ENCODE measurements at regions not wholly inside any gene's neighbourhood (a gene's known extent, or its start where the extent isn't known, plus 50 kb on each side); places are given as distances from the start of the nearest gene placed in this dataset.

DNA sequence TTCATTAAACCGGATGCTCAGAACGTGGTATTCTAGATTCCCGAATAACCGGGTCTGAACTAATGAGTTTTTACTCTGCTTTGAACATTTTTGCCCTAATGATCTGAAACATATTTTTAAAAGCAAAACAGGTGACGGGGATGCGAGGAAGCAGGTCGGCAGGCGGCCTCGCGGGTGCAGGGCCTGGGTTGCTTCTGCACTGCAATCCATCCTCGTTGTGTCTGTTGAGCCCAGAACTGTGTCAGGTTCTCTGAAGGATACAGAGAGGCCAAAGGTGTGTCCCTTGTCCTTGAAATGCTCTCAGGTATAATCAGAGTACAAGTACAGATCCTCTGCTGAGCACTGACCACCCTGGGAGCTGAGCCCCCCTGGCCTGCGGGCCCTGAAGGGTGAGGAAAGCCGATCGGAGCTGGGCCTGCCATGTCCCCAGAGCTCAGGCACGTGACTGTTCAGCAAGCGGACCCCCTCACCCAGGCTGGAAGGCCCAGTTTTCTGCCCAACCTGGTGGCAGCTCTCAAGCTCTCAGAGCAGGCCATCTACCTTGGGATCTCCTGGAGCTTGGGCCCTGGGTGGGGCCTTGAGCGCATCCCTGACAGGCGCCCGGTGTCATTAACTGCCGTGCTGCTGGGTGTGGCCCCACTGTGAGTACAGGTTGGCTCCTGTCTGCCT lies 151.8 kb downstream of the OLFM1 start:
- no peak for DNase-seq (ENCODE audit: low read depth in 2 of 2)

- DNase-seq (ENCODE audit: low read depth in 2 of 2) = no peak
Measured at GRCh38 chr9:135239769-135240141, 152.3 kb downstream of the OLFM1 start.

GRCh38 chr9:135240222-135240621 lies 152.8 kb downstream of the OLFM1 start:
- DNase-seq (ENCODE audit: low read depth in 2 of 2) = no peak

- DNase-seq (ENCODE audit: low read depth in 2 of 2) = no peak
Measured at GRCh38 chr9:135240871-135241311, 153.4 kb downstream of the OLFM1 start.

GRCh38 chr9:135241381-135242048 lies 154.0 kb downstream of the OLFM1 start:
- no peak for DNase-seq (ENCODE audit: low read depth in 2 of 2)

DNA sequence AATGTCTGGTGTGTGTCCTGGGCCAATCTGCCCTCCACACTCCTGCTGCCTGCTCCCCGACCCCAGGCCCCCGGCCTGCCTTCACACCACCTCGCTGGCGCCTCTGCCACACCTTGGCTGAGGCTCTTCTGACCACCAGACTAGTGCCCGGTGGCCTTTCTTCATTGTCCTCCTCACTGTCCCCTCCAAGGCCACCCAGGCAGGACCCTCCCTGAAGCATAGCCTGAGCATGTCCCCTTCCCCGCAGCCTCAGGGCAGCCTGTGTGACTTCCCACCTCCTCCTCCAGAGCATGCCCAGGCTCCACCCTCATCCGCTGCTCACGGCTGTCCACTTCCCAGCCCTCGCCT lies 154.6 kb downstream of the OLFM1 start:
- DNase-seq (ENCODE audit: low read depth in 2 of 2) = no peak

DNA sequence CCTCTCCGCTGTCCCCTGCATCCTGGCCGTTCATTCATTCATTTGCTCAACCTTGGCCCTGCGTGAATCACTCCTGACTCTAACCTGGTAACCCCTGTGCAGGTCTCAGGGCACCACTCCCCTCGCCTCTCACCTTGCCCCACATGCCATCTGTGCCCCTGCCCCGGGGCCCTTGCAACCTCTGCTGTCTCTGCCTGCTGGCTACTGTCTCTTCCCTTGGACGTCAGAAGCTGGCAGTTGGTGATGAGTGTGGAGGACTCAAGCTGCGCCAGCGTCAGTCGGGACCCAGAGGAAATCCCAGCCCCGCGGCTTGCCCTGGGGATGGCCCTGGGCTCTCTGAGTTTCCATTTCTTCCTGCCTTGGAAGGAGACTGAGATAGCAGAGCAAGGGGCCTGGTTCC lies 154.9 kb downstream of the OLFM1 start:
- DNase-seq (ENCODE audit: low read depth in 2 of 2) = no peak

- DNase-seq (ENCODE audit: low read depth in 2 of 2) = no peak
Measured at GRCh38 chr9:135243201-135244190, 156.0 kb downstream of the OLFM1 start.

- DNase-seq (ENCODE audit: low read depth in 2 of 2) = no peak
Measured at GRCh38 chr9:135244271-135245221, 157.1 kb downstream of the OLFM1 start.

DNA sequence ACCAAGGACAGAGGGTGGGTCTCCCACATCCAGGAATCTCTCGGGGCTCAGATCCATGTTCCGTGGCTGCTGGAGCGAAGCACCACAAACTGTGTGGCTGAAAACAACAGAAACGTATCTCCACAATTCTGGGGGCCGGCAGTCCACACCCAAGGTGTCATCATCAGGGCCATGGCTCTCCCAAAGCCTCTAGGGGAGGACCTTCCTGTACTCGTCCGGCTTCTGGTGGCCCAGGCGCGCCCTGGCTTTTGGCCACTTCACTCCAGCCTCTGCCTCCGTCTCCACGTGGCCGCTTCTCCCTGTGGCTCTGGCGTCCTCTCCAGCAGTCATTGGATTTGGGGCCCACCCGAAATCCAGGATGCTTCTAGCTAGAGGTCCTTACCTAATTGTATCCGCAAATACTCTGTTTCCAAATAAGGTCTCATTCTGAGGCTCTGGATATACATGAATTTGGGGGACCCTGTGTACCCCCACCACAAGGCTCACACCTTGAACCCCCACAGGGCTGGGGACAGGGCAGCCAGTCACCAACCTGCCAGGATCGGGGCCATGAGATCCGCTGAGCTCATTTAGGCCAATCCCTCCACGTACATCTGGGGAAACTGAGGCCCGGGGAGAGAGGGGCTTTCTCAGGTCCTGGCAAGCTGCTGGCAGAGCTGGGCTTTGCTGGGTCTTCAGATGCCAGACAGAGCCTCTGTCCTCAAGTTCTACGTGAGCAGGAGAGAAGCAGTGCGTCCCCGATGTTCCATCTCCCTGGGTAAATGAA lies 158.2 kb downstream of the OLFM1 start:
- DNase-seq (ENCODE audit: low read depth in 2 of 2) = no peak

GRCh38 chr9:135246248-135247205 lies 159.1 kb downstream of the OLFM1 start:
- DNase-seq (ENCODE audit: low read depth in 2 of 2) = no peak

- no peak for DNase-seq (ENCODE audit: low read depth in 2 of 2)
Measured at GRCh38 chr9:135247227-135247930, 159.9 kb downstream of the OLFM1 start.

- DNase-seq (ENCODE audit: low read depth in 2 of 2) = no peak
Measured at GRCh38 chr9:135248111-135248510, 160.6 kb downstream of the OLFM1 start.

DNA sequence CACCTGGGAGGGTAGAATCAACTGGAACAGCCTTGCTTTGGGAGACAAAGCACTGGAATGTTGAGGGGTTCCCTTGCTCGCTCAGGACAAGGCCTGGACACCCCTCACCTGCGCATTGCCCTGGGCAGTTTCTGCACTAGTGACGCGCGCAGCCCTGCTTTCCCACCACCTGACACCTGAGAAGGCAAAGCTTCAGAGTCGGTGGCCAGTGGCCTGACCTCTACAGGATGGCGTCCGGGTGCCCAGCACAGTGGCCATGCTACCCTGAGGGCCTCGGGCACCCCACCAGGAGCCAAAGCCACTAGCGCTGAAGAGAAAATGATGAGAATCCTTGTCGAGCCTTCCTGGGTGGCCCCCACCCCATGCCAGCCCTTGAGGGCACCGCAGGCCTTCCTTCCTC lies 161.3 kb downstream of the OLFM1 start:
- no peak for DNase-seq (ENCODE audit: low read depth in 2 of 2)

DNA sequence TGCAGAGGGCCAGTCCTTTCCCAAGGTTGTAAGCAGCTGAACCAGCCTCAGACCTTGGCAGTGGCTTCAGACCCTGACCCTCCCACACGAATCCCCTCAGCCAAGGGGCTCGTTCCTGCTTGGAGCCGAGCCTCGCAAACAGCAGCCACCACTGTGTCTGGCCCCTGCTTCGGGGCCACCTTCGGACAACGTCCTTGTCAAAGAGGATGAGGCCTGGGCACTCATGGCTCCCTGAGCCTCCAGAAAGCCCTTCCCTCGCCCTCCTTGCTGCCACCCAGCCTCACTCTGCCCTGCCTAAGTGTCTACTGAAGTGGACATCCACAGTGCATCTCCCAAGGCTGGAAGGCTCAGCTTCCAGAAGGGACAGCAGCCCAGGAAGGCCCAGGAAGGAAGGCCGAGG lies 161.7 kb downstream of the OLFM1 start:
- DNase-seq (ENCODE audit: low read depth in 2 of 2) = no peak

GRCh38 chr9:135249711-135250110 lies 162.2 kb downstream of the OLFM1 start:
- DNase-seq (ENCODE audit: low read depth in 2 of 2) = no peak

- no peak for DNase-seq (ENCODE audit: low read depth in 2 of 2)
Measured at GRCh38 chr9:135251331-135251761, 163.9 kb downstream of the OLFM1 start.

- DNase-seq (ENCODE audit: low read depth in 2 of 2) = no peak
Measured at GRCh38 chr9:135251996-135252760, 164.7 kb downstream of the OLFM1 start.

All from activated CD8-positive, alpha-beta memory T cell treated with anti-CD3 and anti-CD28 coated beads for 4 hours (primary cell).